ENCODE measurements at regions not wholly inside any gene's neighbourhood (a gene's known extent, or its start where the extent isn't known, plus 50 kb on each side); places are given as distances from the start of the nearest gene placed in this dataset.
"Not testable (repeated sequence)": the region's sequence is repeated elsewhere in the genome, so short reads cannot be mapped to it uniquely, and the experiment has no call there.

- DNase-seq (ENCODE audit: low read depth in 1 of 2, low spot score in 2 of 2) = peak in 1 of 2 experiments; percentile 69
- H2BK15ac ChIP-seq (ENCODE audit: low read length); CTCF ChIA-PET (ENCODE audit: partially characterized antibody); H4K5ac ChIP-seq (ENCODE audit: insufficient read length, low read depth, low read length); H3K36me3 ChIP-seq (ENCODE audit: control insufficient read depth in 2 of 4, insufficient read depth in 4 of 4, low read length in 3 of 4); H3K79me2 ChIP-seq (ENCODE audit: control insufficient read depth in 1 of 2, insufficient read depth in 2 of 2, low read length in 2 of 2); H3K14ac ChIP-seq (ENCODE audit: insufficient read length); H3K9me3 ChIP-seq (ENCODE audit: insufficient read depth in 2 of 2, low read depth in 1 of 2, low read length in 1 of 2); H3K18ac ChIP-seq (ENCODE audit: extremely low read depth, low read length); H4K20me1 ChIP-seq (replicated peaks in 1 of 2; ENCODE audit: control insufficient read depth in 1 of 2, insufficient read depth in 2 of 2, low read length in 2 of 2); H3K27ac ChIP-seq (ENCODE audit: low read depth, low read length); H2AFZ ChIP-seq (ENCODE audit: low read length); H3K23ac ChIP-seq (ENCODE audit: insufficient read length); POLR2A ChIA-PET (ENCODE audit: partially characterized antibody); H4K91ac ChIP-seq (replicated peaks; ENCODE audit: insufficient read length, low read length); H3K56ac ChIP-seq (replicated peaks; ENCODE audit: insufficient read length, low read depth, low read length); FAIRE-seq; H3K4me1 ChIP-seq (replicated peaks in 1 of 4; ENCODE audit: control insufficient read depth in 3 of 4, insufficient read depth in 4 of 4, low read length in 3 of 4); H3K23me2 ChIP-seq (ENCODE audit: low read depth, low read length); H2BK20ac ChIP-seq (ENCODE audit: low read length); H2BK120ac ChIP-seq (replicated peaks; ENCODE audit: low read depth, low read length); H3K4ac ChIP-seq (replicated peaks; ENCODE audit: insufficient read length, low read depth, low read length); H3K9ac ChIP-seq (replicated peaks in 1 of 4; ENCODE audit: extremely low read depth in 1 of 4, low read depth in 3 of 4, low read length in 3 of 4); H3K27me3 ChIP-seq (replicated peaks in 1 of 4; ENCODE audit: control insufficient read depth in 3 of 4, extremely low read depth in 1 of 4, insufficient read depth in 3 of 4, low read length in 3 of 4); H3K79me1 ChIP-seq (ENCODE audit: low read depth, low read length); H2AK5ac ChIP-seq (ENCODE audit: low read depth, low read length); H2BK12ac ChIP-seq (ENCODE audit: low read depth, low read length); H4K8ac ChIP-seq (ENCODE audit: extremely low read depth, insufficient read depth, low read length); H2BK5ac ChIP-seq (ENCODE audit: low read depth, low read length): not testable (repeated sequence)
- 26% methylated on average over 8 of the region's 19 CpGs; no CpG with 5 or more reads in 1 of the 2 experiments for WGBS, 2 experiments (ENCODE audit: extremely low coverage in 1 of 2, insufficient coverage in 1 of 2, insufficient read length in 1 of 2, insufficient replicate concordance in 2 of 2, low coverage in 1 of 2, low lambda C conversion rate in 2 of 2, missing lambda C conversion rate in 1 of 2)
- TF ChIP-seq RAD21 (IDR thresholded peaks at IDR 0.05 in 1 of 2, conservative IDR thresholded peaks at IDR 0.05 in 1 of 2; ENCODE audit: low read depth in 2 of 2, low read length in 2 of 2) = peak; percentile 63 to 65
- TF ChIP-seq CTCF (IDR thresholded peaks at IDR 0.05; ENCODE audit: control extremely low read depth in 1 of 3, insufficient read depth in 1 of 3, low read depth in 1 of 3, low read length in 3 of 3) = peak; percentile 10 to 46 (median 29)
- peak overlapping the region in 2 of 4 experiments; percentile 19 to 47; a peak in 2 of 8 replicates for H3K4me3 ChIP-seq (ENCODE audit: extremely low read depth in 1 of 4, insufficient read depth in 2 of 4, low read depth in 3 of 4, low read length in 4 of 4)
- H3K4me2 ChIP-seq (ENCODE audit: insufficient read depth in 1 of 2, low read depth in 2 of 2, low read length in 2 of 2) = peak overlapping the region in 1 of 2 experiments; percentile 33; a peak in 2 of 4 replicates
These were observed 214.4 kb downstream of the NPIPA7 start for GRCh38 chr16:16593156-16593863.

Measured in H1 (cell line).